GM13976 (cell line): ENCODE measurements at regions not wholly inside any gene's neighbourhood (a gene's known extent, or its start where the extent isn't known, plus 50 kb on each side); places are given as distances from the start of the nearest gene placed in this dataset.

ENCODE experiments used
- DNase-seq: peaks from one replicate; pipeline ENCODE4 v3.0.0; 2012; ENCODE audit warnings: low spot score
- in situ Hi-C: fragments of 300-500 bp; cut with MboI; formaldehyde crosslinking; loops from one replicate; pipeline ENCODE4 v1.12.0; 2022; ENCODE audit warnings: low sequenced_read_pairs, mixed read lengths, inconsistent platforms; ENCODE audit not compliant: unreplicated experiment
- TF ChIP-seq, protein P1 (sequence below): IDR thresholded peaks from 2 replicates; pipeline ENCODE4 v1.5.1; 2012; ENCODE audit warnings: borderline replicate concordance, mild to moderate bottlenecking; ENCODE audit not compliant: insufficient read depth; ENCODE audit errors: extremely low read depth, missing control alignments, control extremely low read depth

DNA sequence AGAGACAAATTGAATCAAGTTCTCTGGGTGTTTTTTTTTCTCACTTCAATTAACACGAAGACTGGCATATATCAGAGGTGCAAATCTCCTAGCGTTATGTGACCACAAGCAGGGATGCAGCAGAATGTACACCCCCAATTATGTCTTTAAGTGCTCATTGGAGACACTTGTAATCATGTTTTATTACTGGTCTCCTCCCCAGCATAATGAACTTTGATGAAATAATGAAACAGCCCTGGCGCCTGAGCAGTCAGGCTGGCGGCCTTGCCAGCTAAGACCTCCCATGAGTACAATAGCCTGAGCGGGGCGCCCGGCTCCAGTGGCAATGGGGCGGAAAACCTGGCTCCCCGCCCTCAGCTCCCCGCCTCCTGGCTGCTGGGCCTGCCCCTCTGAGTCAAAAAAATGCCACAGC is 209.4 kb upstream of the MSX2 start:
- DNase-seq = no peak
- TF ChIP-seq, protein P1, sequence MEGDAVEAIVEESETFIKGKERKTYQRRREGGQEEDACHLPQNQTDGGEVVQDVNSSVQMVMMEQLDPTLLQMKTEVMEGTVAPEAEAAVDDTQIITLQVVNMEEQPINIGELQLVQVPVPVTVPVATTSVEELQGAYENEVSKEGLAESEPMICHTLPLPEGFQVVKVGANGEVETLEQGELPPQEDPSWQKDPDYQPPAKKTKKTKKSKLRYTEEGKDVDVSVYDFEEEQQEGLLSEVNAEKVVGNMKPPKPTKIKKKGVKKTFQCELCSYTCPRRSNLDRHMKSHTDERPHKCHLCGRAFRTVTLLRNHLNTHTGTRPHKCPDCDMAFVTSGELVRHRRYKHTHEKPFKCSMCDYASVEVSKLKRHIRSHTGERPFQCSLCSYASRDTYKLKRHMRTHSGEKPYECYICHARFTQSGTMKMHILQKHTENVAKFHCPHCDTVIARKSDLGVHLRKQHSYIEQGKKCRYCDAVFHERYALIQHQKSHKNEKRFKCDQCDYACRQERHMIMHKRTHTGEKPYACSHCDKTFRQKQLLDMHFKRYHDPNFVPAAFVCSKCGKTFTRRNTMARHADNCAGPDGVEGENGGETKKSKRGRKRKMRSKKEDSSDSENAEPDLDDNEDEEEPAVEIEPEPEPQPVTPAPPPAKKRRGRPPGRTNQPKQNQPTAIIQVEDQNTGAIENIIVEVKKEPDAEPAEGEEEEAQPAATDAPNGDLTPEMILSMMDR = no peak
- in situ Hi-C loops = no loop called here

DNA sequence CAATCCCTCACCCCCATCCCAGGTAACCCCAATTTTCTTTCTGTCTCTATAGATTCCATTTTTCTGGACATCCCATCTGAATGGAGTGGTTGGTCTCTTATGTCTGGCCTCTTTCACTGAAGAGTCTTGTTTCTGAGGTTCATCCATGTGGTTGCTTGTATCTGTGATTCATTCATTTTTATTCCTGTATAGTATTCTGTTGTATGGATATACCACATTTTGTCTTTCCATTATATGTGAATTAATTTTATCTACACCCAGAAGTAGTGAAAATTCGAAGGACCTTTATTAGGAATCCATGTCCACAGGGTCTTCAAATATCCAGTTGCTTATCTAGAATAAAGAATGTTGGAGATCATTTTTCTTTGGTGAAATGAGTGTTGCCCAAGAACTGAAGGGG is 207.6 kb upstream of the MSX2 start:
- no peak for DNase-seq
- in situ Hi-C loops = no loop called here
- TF ChIP-seq, protein P1 = no peak

DNA sequence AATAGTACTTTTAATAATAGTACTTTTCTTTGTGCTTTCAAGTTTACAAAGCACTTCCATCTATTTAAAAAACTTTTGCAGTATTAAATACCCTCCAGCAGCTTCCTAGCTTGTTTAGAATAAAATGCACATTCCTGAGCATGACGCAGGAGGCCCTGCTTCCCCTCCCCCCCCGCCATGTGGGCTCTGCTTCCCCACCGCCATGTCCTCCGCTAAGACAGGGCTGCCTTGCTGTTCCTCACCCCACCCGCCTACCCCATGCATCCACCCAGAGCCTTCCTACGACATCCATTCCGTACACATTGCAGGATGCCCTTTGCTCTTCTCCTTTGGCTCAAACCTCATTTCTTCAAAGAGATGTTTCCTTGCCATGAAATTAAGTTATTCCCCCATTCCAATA is 205.9 kb upstream of the MSX2 start:
- in situ Hi-C loops = no loop called here
- no peak for DNase-seq
- TF ChIP-seq, protein P1 = no peak

DNA sequence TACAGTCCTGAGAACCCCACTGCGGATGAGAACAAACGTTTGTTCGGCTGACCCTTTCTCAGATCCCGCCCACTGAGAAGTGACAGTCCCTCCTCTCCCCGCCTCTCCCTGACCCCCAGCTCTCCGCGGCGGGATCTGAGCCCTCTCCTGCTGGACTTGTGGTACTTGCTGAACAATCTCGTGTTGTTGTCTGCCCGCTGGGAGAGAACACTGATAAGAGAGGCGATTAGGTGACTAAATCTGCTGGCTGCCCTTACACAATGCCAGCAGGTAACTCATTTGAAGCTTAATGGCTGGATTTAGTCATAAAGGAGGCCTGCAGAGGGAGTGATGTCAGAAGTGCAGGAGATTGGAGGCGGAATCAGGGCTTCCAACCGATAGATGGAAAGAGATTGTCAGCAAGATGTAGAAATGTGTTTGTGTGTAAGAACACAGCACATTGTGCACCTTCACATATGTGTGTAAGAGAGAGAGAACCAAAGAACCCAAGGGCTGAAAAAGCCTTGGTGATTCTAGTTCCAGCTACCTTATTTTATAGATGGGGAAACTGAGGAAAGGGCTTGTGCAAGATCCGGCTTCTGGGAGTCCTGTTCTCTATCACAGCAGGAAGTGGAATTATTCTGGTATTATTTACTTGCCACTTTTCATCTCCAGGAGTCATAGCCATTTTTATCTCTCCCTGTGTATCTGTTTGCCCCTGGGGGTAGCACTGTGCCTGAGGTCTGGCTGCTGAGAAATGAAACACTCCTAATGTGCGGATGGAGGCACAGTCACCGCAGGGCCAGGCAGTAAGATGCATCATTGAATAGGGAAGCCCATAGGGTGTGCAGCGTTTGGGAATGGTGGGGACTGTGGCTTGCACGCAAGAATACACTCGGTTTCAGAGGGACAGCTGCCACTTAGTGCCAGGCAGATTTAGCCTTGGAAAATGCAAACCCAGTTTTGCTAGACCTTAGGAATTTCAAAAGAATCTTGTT is 203.7 kb upstream of the MSX2 start:
- TF ChIP-seq, protein P1 = no peak
- in situ Hi-C loops = no loop called here

DNA sequence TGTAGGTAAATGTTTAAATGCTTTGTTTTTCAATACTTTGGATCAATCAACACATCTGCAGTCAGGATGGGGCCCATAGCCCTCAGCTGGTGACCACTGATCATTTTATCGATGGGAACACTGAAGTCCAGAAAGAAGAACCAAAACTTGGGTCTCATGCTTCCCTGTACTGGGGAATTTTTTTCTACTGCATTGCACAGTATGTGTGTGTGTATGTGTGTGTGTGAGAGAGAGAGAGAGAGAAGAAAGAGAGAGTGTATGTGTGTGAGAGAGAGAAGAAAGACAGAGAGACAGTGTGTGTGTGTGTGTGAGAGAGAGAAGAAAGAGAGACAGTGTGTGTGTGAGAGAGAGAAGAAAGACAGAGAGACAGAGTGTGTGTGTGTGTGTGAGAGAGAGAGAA is 202.9 kb upstream of the MSX2 start:
- in situ Hi-C loops = no loop called here
- TF ChIP-seq, protein P1 = no peak

More for the DNA sequence above, 203.7 kb upstream of the MSX2 start:
- DNase-seq = no peak

DNA sequence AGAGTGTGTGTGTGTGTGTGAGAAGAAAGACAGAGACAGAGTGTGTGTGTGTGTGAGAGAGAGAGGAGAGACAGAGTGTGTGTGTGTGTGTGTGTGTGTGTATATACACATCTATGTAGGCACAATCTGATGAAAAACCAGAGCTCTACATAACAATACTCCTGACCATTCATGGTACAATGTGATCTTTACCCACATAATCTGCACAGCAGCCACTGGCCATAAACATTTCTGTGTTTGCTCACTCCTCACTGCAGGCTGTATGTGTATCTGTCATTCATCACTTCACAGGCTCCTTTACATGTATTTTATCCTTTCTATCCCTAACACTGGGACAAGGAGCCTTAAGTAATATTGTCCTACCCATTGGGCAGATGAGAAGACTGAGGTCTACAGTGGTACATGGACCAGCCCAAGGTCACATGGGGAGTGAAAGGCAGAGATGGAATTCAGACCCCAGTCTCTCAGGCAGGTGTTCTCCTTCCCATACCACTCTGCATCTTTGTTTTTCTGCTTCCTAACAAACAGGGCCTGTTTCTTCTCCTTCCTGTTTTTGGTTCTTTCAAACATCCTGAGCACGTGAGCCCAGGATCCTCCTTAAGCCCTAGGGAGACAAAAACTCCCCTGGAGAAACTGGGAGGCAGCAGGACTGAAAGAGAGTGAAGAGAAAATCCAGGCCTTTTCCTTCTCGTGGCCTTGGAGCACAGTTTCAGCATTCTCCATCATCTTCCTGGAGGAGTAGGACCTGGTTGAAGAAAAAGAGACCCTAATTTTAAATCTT is 201.7 kb upstream of the MSX2 start:
- in situ Hi-C loops = no loop called here
- TF ChIP-seq, protein P1 = no peak
- DNase-seq = no peak

More for the DNA sequence above, 202.9 kb upstream of the MSX2 start:
- DNase-seq = no peak
